GM10248 (cell line): ENCODE measurements at regions not wholly inside any gene's neighbourhood (a gene's known extent, or its start where the extent isn't known, plus 50 kb on each side); places are given as distances from the start of the nearest gene placed in this dataset.

ENCODE experiments used
- CTCF ChIA-PET: fragments of 300-600 bp; sonication (Branson Sonifier 250); formaldehyde crosslinking; extraction: SDS; loops from one replicate; lab custom pipeline; 2021; ENCODE audit warnings: antibody characterized with exemption; lab: Yijun Ruan, JAX
- POLR2A ChIA-PET: fragments of 350-650 bp; sonication (Branson Sonifier 250); formaldehyde crosslinking; extraction: SDS; loops from one replicate; lab custom pipeline; 2020; ENCODE audit warnings: antibody characterized with exemption; lab: Yijun Ruan, JAX
- DNase-seq: peaks from one replicate; pipeline ENCODE4 v3.0.0; 2012; ENCODE audit errors: extremely low spot score
- CTCF ChIP-seq: IDR thresholded peaks from 2 replicates; pipeline ENCODE4 v1.5.1; 2012; ENCODE audit warnings: mild to moderate bottlenecking, low read depth; ENCODE audit errors: extremely low read depth, missing control alignments, control extremely low read depth

GRCh38 chr4:126752126-126752525 is 880.6 kb upstream of the INTU start:
- POLR2A ChIA-PET = no interaction called here

DNA sequence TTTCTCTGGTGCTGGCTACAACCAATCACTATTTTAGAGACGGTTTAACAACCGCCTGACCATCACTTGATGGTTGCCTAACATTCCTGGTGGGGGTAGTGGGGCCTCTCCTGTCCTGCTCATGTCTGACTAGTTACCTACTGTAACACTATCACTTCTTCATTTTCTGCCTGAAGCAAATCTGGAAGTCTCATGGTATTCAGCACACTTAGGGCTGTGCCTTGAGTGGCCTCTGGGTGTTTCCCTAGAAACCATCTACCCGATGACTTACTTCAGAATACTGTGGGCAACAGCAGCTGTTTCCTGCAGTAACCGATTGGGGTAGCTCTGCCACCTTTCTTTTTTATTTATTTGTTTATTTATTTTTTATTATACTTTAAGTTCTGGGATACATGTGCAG is 880.1 kb upstream of the INTU start:
- DNase-seq = no peak
- ChIA-PET CTCF (interaction anchor here (1.0 to 1.8 kb wide), 4 partner anchors 10 to 43 kb away, joined by 3 to 6 read pairs (median 4); no protein-coding TSS in a partner anchor), POLR2A (no interaction called here)
- TF ChIP-seq CTCF = no peak

More at GRCh38 chr4:126752126-126752525, 880.6 kb upstream of the INTU start:
- CTCF ChIA-PET = interaction anchor here (1.0 to 1.8 kb wide), 4 partner anchors 9 to 42 kb away, joined by 3 to 6 read pairs (median 4); no protein-coding TSS in a partner anchor
- no peak for TF ChIP-seq CTCF
- no peak for DNase-seq

DNA sequence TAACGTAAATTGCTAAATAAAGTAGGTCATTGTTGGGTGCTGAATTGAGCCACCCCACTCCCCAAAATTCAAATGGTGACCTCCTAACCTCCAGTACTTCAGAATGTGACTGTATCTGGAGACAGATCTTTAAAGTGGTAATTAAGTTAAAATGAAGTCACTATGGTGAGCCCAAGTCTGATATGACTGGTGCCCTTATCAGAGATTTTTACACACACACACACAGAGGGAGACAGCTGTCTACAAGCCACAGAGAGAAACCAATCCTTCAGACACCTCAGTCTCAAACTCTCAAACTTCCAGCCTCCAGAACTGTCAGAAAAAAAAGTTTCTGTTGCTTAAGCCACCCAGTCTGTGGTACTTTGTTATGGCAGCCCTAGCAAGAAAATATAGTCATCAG is 879.2 kb upstream of the INTU start:
- TF ChIP-seq CTCF = no peak
- no peak for DNase-seq
- POLR2A ChIA-PET = no interaction called here
- CTCF ChIA-PET = interaction anchor here (1.8 kb wide), 1 partner anchor 10 kb away, joined by 6 read pairs; no protein-coding TSS in a partner anchor

DNA sequence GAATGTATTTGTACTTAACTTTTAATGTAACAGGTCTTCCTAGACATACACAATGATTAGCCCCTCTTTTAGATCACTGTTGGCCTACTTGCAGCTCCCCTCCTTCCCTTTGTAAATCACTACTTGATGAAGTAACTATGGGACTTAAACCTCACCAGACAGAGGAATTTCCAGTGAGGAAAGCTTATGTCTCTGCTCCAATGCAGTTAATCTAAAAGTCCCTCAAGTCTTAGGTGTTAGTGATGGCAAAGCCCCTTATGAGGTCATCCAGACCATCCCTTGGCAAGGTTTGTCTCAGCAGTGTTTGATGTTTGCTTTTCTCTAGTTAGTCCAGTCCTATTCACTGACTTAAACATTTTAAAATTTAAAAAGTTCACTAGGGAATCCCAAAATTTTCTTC is 877.3 kb upstream of the INTU start:
- no peak for TF ChIP-seq CTCF
- POLR2A ChIA-PET = no interaction called here
- CTCF ChIA-PET = no interaction called here
- no peak for DNase-seq

DNA sequence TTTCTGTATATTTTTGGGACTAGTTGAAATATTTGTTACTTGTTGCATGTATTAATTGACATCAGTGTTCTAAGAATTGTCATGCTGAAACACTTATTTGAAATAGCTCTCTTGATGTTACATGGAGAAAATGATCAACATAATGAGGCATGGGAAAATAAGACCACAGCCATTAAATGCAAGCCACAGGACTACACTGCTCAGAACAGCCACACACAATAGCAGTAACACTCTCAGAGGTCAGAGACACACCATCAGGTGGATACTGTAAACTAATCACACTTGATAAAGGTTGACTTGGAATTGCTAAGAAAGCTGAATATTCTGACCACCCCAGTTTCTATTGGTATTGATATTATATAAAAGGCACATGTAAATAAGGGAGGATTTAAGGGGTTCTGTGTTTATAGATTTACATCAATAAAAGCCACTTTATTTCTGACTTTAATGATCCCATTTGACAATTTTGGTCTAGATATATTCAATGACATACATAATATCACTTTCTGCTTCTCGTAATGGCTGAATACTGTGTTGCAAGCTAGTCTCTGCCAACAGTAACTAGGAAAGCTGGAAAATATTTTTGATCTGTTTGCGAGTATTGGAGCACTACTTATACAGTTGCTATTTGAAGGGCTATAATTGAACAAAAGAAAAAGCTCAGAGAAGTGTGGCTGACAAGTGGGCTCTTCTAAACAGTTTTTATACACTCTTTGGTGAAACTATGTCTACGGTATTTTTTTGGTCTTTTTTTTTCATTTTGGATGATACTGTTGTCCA is 876.5 kb upstream of the INTU start:
- POLR2A ChIA-PET = no interaction called here
- DNase-seq = no peak
- CTCF ChIA-PET = no interaction called here
- TF ChIP-seq CTCF = no peak

- ChIA-PET POLR2A (no interaction called here), CTCF (no interaction called here)
- no peak for TF ChIP-seq CTCF
- no peak for DNase-seq
Observed at GRCh38 chr4:126757219-126757618, 875.5 kb upstream of the INTU start.
